Body of pancreas (tissue), 4 donors: ENCODE measurements at regions not wholly inside any gene's neighbourhood (a gene's known extent, or its start where the extent isn't known, plus 50 kb on each side); places are given as distances from the start of the nearest gene placed in this dataset.

Source experiments
- CTCF ChIP-seq, 7 experiments: fragments of 450-650 bp in 4 of 7; fragments of 200-600 bp in 3 of 7; sonication (generic) in 3 of 7; IDR thresholded peaks; one replicate each; pipeline ENCODE4 v1.5.1; 2016 to 2019; ENCODE audit warnings: antibody characterized with exemption in 7 of 7
- POLR2A ChIP-seq, 3 donors: fragments of 450-650 bp; IDR thresholded peaks; one replicate each; pipeline ENCODE4 v1.6.1; 2016; ENCODE audit warnings: antibody characterized with exemption in 3 of 3, mild to moderate bottlenecking in 2 of 3

- TF ChIP-seq POLR2A (IDR thresholded peaks at IDR 0.05) (no peak), CTCF (IDR thresholded peaks at IDR 0.05) (no peak)
Measured at GRCh38 chr17:14845591-14846281, 419.4 kb downstream of the PMP22 start.
